ENCODE measurements at regions not wholly inside any gene's neighbourhood (a gene's known extent, or its start where the extent isn't known, plus 50 kb on each side); places are given as distances from the start of the nearest gene placed in this dataset.

DNA sequence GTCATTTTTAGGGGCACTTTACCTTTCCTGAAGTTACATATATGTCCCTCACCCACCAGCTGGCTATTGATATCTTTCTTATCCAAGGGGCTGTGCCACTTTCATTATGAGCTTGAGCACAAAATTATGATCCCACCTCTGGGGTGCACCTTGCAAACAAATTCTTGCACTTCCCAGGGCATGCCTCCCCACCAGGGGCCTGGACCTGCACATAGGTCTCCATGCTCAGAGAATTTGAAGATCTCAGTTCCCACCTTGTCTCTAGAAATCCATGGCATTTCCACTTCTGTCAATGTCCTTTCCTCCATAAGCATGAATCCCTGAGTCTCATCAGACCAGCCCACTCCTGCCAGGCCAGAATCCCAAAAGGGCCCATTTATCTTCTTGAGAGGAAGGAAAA is 449.1 kb upstream of the REG3G start:
- no peak overlapping the region for H4K91ac ChIP-seq (ENCODE audit: insufficient read depth, low read depth, low read length)
- dilution Hi-C loops (cut with HindIII; ENCODE audit: low sequenced_read_pairs, unreplicated experiment) (no loop called here), intact Hi-C loops (cut with micrococcal nuclease) (no loop called here), in situ Hi-C loops (cut with MboI; ENCODE audit: low sequenced_read_pairs) (no loop called here)
- H3K23ac ChIP-seq (ENCODE audit: low read depth, low read length): no peak overlapping the region
- no peak overlapping the region for H2AK5ac ChIP-seq (ENCODE audit: low read depth, low read length)
- no peak overlapping the region for H2AK9ac ChIP-seq (replicated peaks; ENCODE audit: low read depth, low read length, poor library complexity)
- H3K36me3 ChIP-seq (ENCODE audit: control insufficient read depth, insufficient read depth, low read length): no peaks in the 10 kb centered on the region
- no peak overlapping the region for H2BK20ac ChIP-seq (ENCODE audit: low read depth, low read length)
- no peaks in the 10 kb centered on the region for H3K9me1 ChIP-seq (ENCODE audit: insufficient read depth, low read length)
- ChIA-PET POLR2A (ENCODE audit: unreplicated experiment) (no interaction called here), CTCF (no interaction called here)
- H2AFZ ChIP-seq (replicated peaks; ENCODE audit: low read length, poor library complexity): no peak overlapping the region
- no peak overlapping the region for H2BK5ac ChIP-seq (ENCODE audit: low read depth, low read length, poor library complexity, severe bottlenecking)
- H2BK15ac ChIP-seq (ENCODE audit: low read depth, low read length): no peak overlapping the region
- no peak overlapping the region for H3K4me3 ChIP-seq (ENCODE audit: insufficient read depth, low read depth, low read length)
- DNase-seq: no peak
- H3K27ac ChIP-seq (ENCODE audit: insufficient read depth, low read length): no peak overlapping the region
- no peak overlapping the region for H3K4ac ChIP-seq (ENCODE audit: low read depth, low read length)
- H4K5ac ChIP-seq (ENCODE audit: low read depth, low read length): no peak overlapping the region
- TF ChIP-seq RFX5 (IDR thresholded peaks at IDR 0.05; ENCODE audit: low read depth, low read length) (no peak), MXI1 (IDR thresholded peaks at IDR 0.05; ENCODE audit: borderline replicate concordance, low read depth, low read length) (no peak), RCOR1 (IDR thresholded peaks at IDR 0.05; ENCODE audit: insufficient replicate concordance, low read length) (no peak), NFE2L2 (IDR thresholded peaks at IDR 0.05; ENCODE audit: low read depth, low read length) (no peak), MAZ (IDR thresholded peaks at IDR 0.05; ENCODE audit: borderline replicate concordance, low read depth, low read length) (no peak), CHD1 (IDR thresholded peaks at IDR 0.05; ENCODE audit: low read depth, low read length) (no peak), SMC3 (IDR thresholded peaks at IDR 0.05; ENCODE audit: low read depth, low read length) (no peak), MAFK (IDR thresholded peaks at IDR 0.05; ENCODE audit: low read depth, low read length) (no peak), CEBPB (IDR thresholded peaks at IDR 0.05; ENCODE audit: low read depth, low read length) (no peak), BHLHE40 (IDR thresholded peaks at IDR 0.05; ENCODE audit: low read depth, low read length) (no peak), ELK1 (IDR thresholded peaks at IDR 0.05; ENCODE audit: borderline replicate concordance, low read depth, low read length) (no peak)
- TF ChIP-seq, protein P1, sequence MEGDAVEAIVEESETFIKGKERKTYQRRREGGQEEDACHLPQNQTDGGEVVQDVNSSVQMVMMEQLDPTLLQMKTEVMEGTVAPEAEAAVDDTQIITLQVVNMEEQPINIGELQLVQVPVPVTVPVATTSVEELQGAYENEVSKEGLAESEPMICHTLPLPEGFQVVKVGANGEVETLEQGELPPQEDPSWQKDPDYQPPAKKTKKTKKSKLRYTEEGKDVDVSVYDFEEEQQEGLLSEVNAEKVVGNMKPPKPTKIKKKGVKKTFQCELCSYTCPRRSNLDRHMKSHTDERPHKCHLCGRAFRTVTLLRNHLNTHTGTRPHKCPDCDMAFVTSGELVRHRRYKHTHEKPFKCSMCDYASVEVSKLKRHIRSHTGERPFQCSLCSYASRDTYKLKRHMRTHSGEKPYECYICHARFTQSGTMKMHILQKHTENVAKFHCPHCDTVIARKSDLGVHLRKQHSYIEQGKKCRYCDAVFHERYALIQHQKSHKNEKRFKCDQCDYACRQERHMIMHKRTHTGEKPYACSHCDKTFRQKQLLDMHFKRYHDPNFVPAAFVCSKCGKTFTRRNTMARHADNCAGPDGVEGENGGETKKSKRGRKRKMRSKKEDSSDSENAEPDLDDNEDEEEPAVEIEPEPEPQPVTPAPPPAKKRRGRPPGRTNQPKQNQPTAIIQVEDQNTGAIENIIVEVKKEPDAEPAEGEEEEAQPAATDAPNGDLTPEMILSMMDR (conservative IDR thresholded peaks at IDR 0.05; ENCODE audit: low read depth, low read length): no peak
- H3K4me1 ChIP-seq (ENCODE audit: control insufficient read depth, insufficient read depth, low read length): no peaks in the 10 kb centered on the region
- H4K8ac ChIP-seq (ENCODE audit: low read depth in 2 of 2, low read length in 2 of 2): no peak overlapping the region
- H3K4me2 ChIP-seq (ENCODE audit: low read depth, low read length): no peak overlapping the region
- H3K27me3 ChIP-seq (ENCODE audit: control insufficient read depth, insufficient read depth, low read length): no peaks in the 10 kb centered on the region
- H3K9ac ChIP-seq (ENCODE audit: low read depth, low read length): no peak overlapping the region
- H3K79me1 ChIP-seq (ENCODE audit: low read depth in 1 of 2, low read length in 2 of 2): no peaks in the 10 kb centered on the region
- H3K56ac ChIP-seq (ENCODE audit: extremely low read depth, insufficient read depth, low read length): no peak overlapping the region
- no peak for ATAC-seq (ENCODE audit: low read depth)
- no peak overlapping the region for H3K18ac ChIP-seq (ENCODE audit: low read depth, low read length)
- peaks cover 4% of the 10 kb centered on the region; the same call in 1 of the 2 replicates for H3K9me3 ChIP-seq (ENCODE audit: control insufficient read depth, insufficient read depth, low read length)
- no TSS peak for BruUV-seq (replicated peaks)
- H3K14ac ChIP-seq (replicated peaks; ENCODE audit: low read depth, low read length): no peak overlapping the region
- no peaks in the 10 kb centered on the region for H4K20me1 ChIP-seq (ENCODE audit: insufficient read depth, low read length)
- no peak overlapping the region for H2BK120ac ChIP-seq (ENCODE audit: low read depth, low read length)

Measured in IMR-90 (cell line).